Chondrocyte (in vitro differentiated cells): ENCODE measurements at regions not wholly inside any gene's neighbourhood (a gene's known extent, or its start where the extent isn't known, plus 50 kb on each side); places are given as distances from the start of the nearest gene placed in this dataset.

Experiments used
- DNase-seq: peaks from one replicate; pipeline ENCODE4 v3.0.0; 2021; ENCODE audit warnings: mixed read lengths, low spot score
- H3K27ac Mint-ChIP-seq: one replicate; pipeline ENCODE4 v1.8.0; 2021; ENCODE audit warnings: mild to moderate bottlenecking, moderate library complexity, mixed read lengths; ENCODE audit not compliant: unreplicated experiment
- H3K27me3 Mint-ChIP-seq: 2 replicates; pipeline ENCODE4 v1.8.0; 2021; ENCODE audit warnings: low read depth, mixed read lengths
- H3K36me3 Mint-ChIP-seq: 2 replicates; pipeline ENCODE4 v1.8.0; 2021; ENCODE audit warnings: low read depth, mixed read lengths
- H3K4me1 Mint-ChIP-seq: 2 replicates; pipeline ENCODE4 v1.8.0; 2021; ENCODE audit warnings: low read depth, mild to moderate bottlenecking, mixed read lengths
- H3K4me3 Mint-ChIP-seq: one replicate; pipeline ENCODE4 v1.8.0; 2021; ENCODE audit warnings: mild to moderate bottlenecking, moderate library complexity, mixed read lengths; ENCODE audit not compliant: unreplicated experiment
- H3K9me3 Mint-ChIP-seq: 2 replicates; pipeline ENCODE4 v1.8.0; 2021; ENCODE audit warnings: low read depth, mixed read lengths
- CTCF ChIP-seq: fragments of 200-600 bp; sonication (generic); IDR thresholded peaks from 2 replicates; pipeline ENCODE4 v1.5.0; 2021; ENCODE audit warnings: antibody characterized with exemption, mild to moderate bottlenecking, moderate library complexity

- peaks cover 5% of the 10 kb centered on the region for H3K4me1 Mint-ChIP-seq
- H3K36me3 Mint-ChIP-seq = no peaks in the 10 kb centered on the region
- DNase-seq = no peak
- no peak overlapping the region for H3K4me3 Mint-ChIP-seq
- no peak overlapping the region for H3K27ac Mint-ChIP-seq
- H3K27me3 Mint-ChIP-seq = no peaks in the 10 kb centered on the region
- no peaks in the 10 kb centered on the region for H3K9me3 Mint-ChIP-seq
- TF ChIP-seq CTCF = no peak
These were observed 114.8 kb upstream of the LRATD1 start for GRCh38 chr2:14517731-14518130.

GRCh38 chr2:14520385-14520945 lies 112.1 kb upstream of the LRATD1 start:
- TF ChIP-seq CTCF = no peak
- H3K27me3 Mint-ChIP-seq = no peaks in the 10 kb centered on the region
- H3K36me3 Mint-ChIP-seq = no peaks in the 10 kb centered on the region
- peaks cover 5% of the 10 kb centered on the region for H3K4me1 Mint-ChIP-seq
- no peaks in the 10 kb centered on the region for H3K9me3 Mint-ChIP-seq
- no peak overlapping the region for H3K4me3 Mint-ChIP-seq
- no peak for DNase-seq
- no peak overlapping the region for H3K27ac Mint-ChIP-seq

DNA sequence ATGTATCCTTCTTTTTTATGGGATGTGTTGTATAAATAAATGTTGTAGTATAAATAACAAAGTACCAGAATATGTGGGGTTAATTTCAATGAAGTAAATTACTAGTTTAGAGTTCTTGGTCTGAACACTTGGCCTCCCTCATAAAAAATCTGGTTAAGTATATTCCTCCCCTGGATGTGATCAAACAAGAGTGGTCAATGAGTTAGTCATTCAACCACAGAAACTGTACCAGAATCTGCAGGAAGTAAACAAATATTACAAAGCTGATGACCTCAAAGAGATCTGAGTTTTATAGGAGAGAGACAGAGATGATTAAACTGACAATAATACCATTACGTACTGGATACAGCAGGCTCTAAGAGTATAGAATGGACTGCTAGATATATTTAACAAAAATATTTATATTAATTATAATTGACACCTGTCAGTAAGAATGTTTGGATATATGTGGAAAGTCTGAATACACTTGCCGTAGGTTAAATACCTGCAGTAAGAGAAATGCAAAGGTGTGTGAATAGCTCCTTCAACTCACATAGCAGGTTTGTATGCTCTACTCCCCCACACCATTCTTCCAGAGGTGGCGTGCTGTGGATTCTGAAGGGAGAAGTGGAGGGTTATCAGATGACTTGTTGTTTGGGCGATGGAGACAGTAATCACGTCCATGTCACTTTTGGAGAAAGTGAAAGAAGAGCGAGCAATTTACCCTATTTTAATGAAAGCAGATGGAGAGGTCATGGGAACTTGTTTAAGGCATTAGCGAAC lies 108.3 kb upstream of the LRATD1 start:
- Mint-ChIP-seq H3K4me1 (no peaks in the 10 kb centered on the region), H3K27ac (no peak overlapping the region)

GRCh38 chr2:14524803-14525080 lies 107.8 kb upstream of the LRATD1 start:
- DNase-seq = no peak
- Mint-ChIP-seq H3K36me3 (no peaks in the 10 kb centered on the region), H3K27me3 (peaks cover 3% of the 10 kb centered on the region), H3K4me3 (no peak overlapping the region), H3K4me1 (no peaks in the 10 kb centered on the region), H3K9me3 (no peaks in the 10 kb centered on the region), H3K27ac (no peak overlapping the region)
- TF ChIP-seq CTCF = no peak

More for the DNA sequence above, 108.3 kb upstream of the LRATD1 start:
- Mint-ChIP-seq H3K4me3 (no peak overlapping the region), H3K36me3 (no peaks in the 10 kb centered on the region), H3K9me3 (no peaks in the 10 kb centered on the region), H3K27me3 (peaks cover 3% of the 10 kb centered on the region)
- no peak for TF ChIP-seq CTCF
- no peak for DNase-seq

GRCh38 chr2:14530506-14530905 lies 102.0 kb upstream of the LRATD1 start:
- Mint-ChIP-seq H3K27me3 (peaks cover 3% of the 10 kb centered on the region), H3K4me3 (no peak overlapping the region), H3K4me1 (no peaks in the 10 kb centered on the region), H3K9me3 (no peaks in the 10 kb centered on the region), H3K27ac (no peak overlapping the region), H3K36me3 (no peaks in the 10 kb centered on the region)
- TF ChIP-seq CTCF = no peak
- DNase-seq = no peak
